GM12891 (cell line): ENCODE measurements at regions not wholly inside any gene's neighbourhood (a gene's known extent, or its start where the extent isn't known, plus 50 kb on each side); places are given as distances from the start of the nearest gene placed in this dataset.

Source experiments
- DNase-seq: peaks from one replicate; pipeline ENCODE4 v3.0.0; 2011; ENCODE audit warnings: low spot score; ENCODE audit not compliant: insufficient read length
- FAIRE-seq: peaks from 2 replicates; lab custom pipeline; 2011; peaks lifted over from hg19 to GRCh38; lab: Jason Lieb, UNC
- PAX5 ChIP-seq: IDR thresholded peaks from 2 replicates; pipeline ENCODE4 v1.6.1; 2011; ENCODE audit warnings: low read length, moderate library complexity, mild to moderate bottlenecking; ENCODE audit not compliant: insufficient read depth, severe bottlenecking
- POLR2A ChIP-seq: IDR thresholded peaks from 2 replicates; pipeline ENCODE4 v1.6.1; 2011; ENCODE audit warnings: low read depth, low read length, control low read depth
- POLR2AphosphoS5 ChIP-seq: IDR thresholded peaks from 2 replicates; pipeline ENCODE4 v1.6.1; 2011; ENCODE audit warnings: low read depth, low read length, control low read depth
- POU2F2 ChIP-seq: IDR thresholded peaks from 2 replicates; pipeline ENCODE4 v1.6.1; 2011; ENCODE audit warnings: low read depth, mild to moderate bottlenecking, control low read depth, low read length, moderate library complexity
- SPI1 ChIP-seq: IDR thresholded peaks from 2 replicates; pipeline ENCODE4 v1.6.1; 2011; ENCODE audit warnings: low read depth, low read length, control low read depth
- TAF1 ChIP-seq: IDR thresholded peaks from 2 replicates; pipeline ENCODE4 v1.6.1; 2011; ENCODE audit warnings: low read depth, low read length, control low read depth

GRCh38 chr6:133046576-133046975 lies 194.6 kb upstream of the EYA4 start:
- FAIRE-seq (no peak), DNase-seq (no peak)
- TF ChIP-seq PAX5 = no peak
- TF ChIP-seq SPI1 = no peak
- no peak for TF ChIP-seq POLR2AphosphoS5
- no peak for TF ChIP-seq TAF1
- TF ChIP-seq POLR2A = no peak
- no peak for TF ChIP-seq POU2F2

- FAIRE-seq (no peak), DNase-seq (no peak)
These were observed 194.0 kb upstream of the EYA4 start for GRCh38 chr6:133047065-133047665.

GRCh38 chr6:133047706-133048105 lies 193.5 kb upstream of the EYA4 start:
- TF ChIP-seq POU2F2 (no peak), SPI1 (no peak)
- no peak for FAIRE-seq
- no peak for DNase-seq

More at GRCh38 chr6:133047065-133047665, 194.0 kb upstream of the EYA4 start:
- TF ChIP-seq TAF1 (no peak), SPI1 (no peak), POLR2AphosphoS5 (no peak), POLR2A (no peak)

- TF ChIP-seq POU2F2 (no peak), POLR2AphosphoS5 (no peak), TAF1 (no peak), POLR2A (no peak), SPI1 (no peak), PAX5 (no peak)
- FAIRE-seq (no peak), DNase-seq (no peak)
These were observed 189.9 kb upstream of the EYA4 start for GRCh38 chr6:133051240-133051639.

- TF ChIP-seq TAF1 = no peak
- TF ChIP-seq POU2F2 = no peak
- TF ChIP-seq POLR2AphosphoS5 = no peak
- no peak for TF ChIP-seq SPI1
- TF ChIP-seq POLR2A = no peak
- no peak for FAIRE-seq
- DNase-seq = no peak
These were observed 188.7 kb upstream of the EYA4 start for GRCh38 chr6:133052465-133052864.

GRCh38 chr6:133055441-133055966 lies 185.7 kb upstream of the EYA4 start:
- no peak for FAIRE-seq
- no peak for DNase-seq
- TF ChIP-seq TAF1 (no peak), POLR2A (no peak), POU2F2 (no peak), POLR2AphosphoS5 (no peak), SPI1 (no peak), PAX5 (no peak)

GRCh38 chr6:133057352-133057751 lies 183.8 kb upstream of the EYA4 start:
- TF ChIP-seq PAX5 (no peak), SPI1 (no peak), POU2F2 (no peak), TAF1 (no peak), POLR2AphosphoS5 (no peak), POLR2A (no peak)
- DNase-seq = no peak
- no peak for FAIRE-seq

- DNase-seq (no peak), FAIRE-seq (no peak)
These were observed 179.1 kb upstream of the EYA4 start for GRCh38 chr6:133062077-133062476.

GRCh38 chr6:133062696-133063306 lies 178.4 kb upstream of the EYA4 start:
- TF ChIP-seq POLR2A (no peak), POU2F2 (no peak), SPI1 (peak; percentile 19; the same call in 1 of the 2 replicates), POLR2AphosphoS5 (no peak)
- FAIRE-seq = no peak
- DNase-seq = no peak

More at GRCh38 chr6:133062077-133062476, 179.1 kb upstream of the EYA4 start:
- TF ChIP-seq TAF1 (no peak), PAX5 (no peak), POU2F2 (no peak), POLR2AphosphoS5 (no peak), SPI1 (no peak), POLR2A (no peak)

GRCh38 chr6:133067960-133068359 lies 173.2 kb upstream of the EYA4 start:
- TF ChIP-seq POU2F2 (no peak), SPI1 (no peak), TAF1 (no peak), PAX5 (no peak), POLR2AphosphoS5 (no peak), POLR2A (no peak)
- no peak for DNase-seq
- no peak for FAIRE-seq

- FAIRE-seq (no peak), DNase-seq (no peak)
- TF ChIP-seq SPI1 = no peak
- no peak for TF ChIP-seq POLR2A
- TF ChIP-seq POLR2AphosphoS5 = no peak
These were observed 170.6 kb upstream of the EYA4 start for GRCh38 chr6:133070410-133071043.
